ENCODE measurements at regions not wholly inside any gene's neighbourhood (a gene's known extent, or its start where the extent isn't known, plus 50 kb on each side); places are given as distances from the start of the nearest gene placed in this dataset.

DNA sequence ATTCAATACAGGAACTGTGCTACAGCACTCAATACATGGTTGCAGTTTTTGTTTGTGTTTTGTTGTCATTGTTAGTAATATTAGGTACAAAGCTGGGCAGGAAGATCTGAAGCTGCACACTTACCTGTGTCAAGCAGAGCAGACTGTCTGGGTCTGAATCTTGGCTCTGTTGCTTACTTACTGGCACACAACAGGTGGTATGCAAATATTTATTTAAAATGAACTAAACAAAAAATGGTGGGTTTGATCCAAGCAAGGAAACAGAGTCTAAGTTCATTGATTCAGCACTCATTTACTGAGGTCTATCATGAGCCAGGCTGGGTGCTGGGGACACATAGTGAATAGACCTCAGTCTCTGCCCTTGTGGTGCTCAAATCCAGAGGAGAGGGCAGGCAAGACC is 230.4 kb downstream of the OMA1 start:
- CTCF ChIA-PET, result no interaction called here
- Histone ChIP-seq H4K20me1 (ENCODE audit: insufficient read depth) (no peaks in the 10 kb centered on the region), H3K4me2 (no peak overlapping the region), H3K9ac (no peak overlapping the region), H3K27ac (ENCODE audit: low read depth in 2 of 2, low read length in 1 of 2) (no peak overlapping the region), H3K9me3 (no peaks in the 10 kb centered on the region), H3K79me2 (ENCODE audit: insufficient read depth) (no peaks in the 10 kb centered on the region), H3K4me1 (ENCODE audit: control insufficient read depth in 1 of 2, insufficient read depth in 2 of 2, low read depth in 1 of 2, low read length in 1 of 2) (no peaks in the 10 kb centered on the region; a peak in 1 of 4 replicates), H3F3A (replicated peaks; ENCODE audit: insufficient read depth) (no peaks in the 10 kb centered on the region), H3K36me3 (replicated peaks in 1 of 2; ENCODE audit: control insufficient read depth in 1 of 2, insufficient read depth in 2 of 2, low read length in 1 of 2) (no peaks in the 10 kb centered on the region), H3K9me2 (no peaks in the 10 kb centered on the region), H2AFZ (ENCODE audit: low read depth) (no peak overlapping the region), H3K4me3 (ENCODE audit: low read depth in 2 of 2, low read length in 1 of 2) (no peak overlapping the region), H3K27me3 (ENCODE audit: insufficient read depth) (no peaks in the 10 kb centered on the region)
- POLR2A ChIA-PET, result no interaction called here
- TF ChIP-seq JUND (IDR thresholded peaks at IDR 0.05) (no peak), SMC3 (IDR thresholded peaks at IDR 0.05; ENCODE audit: low read depth, low read length) (no peak), TAF1 (IDR thresholded peaks at IDR 0.05; ENCODE audit: borderline replicate concordance, low read depth, low read length) (no peak), MXI1 (IDR thresholded peaks at IDR 0.05; ENCODE audit: low read depth, low read length) (no peak)
- TF ChIP-seq, protein P1, sequence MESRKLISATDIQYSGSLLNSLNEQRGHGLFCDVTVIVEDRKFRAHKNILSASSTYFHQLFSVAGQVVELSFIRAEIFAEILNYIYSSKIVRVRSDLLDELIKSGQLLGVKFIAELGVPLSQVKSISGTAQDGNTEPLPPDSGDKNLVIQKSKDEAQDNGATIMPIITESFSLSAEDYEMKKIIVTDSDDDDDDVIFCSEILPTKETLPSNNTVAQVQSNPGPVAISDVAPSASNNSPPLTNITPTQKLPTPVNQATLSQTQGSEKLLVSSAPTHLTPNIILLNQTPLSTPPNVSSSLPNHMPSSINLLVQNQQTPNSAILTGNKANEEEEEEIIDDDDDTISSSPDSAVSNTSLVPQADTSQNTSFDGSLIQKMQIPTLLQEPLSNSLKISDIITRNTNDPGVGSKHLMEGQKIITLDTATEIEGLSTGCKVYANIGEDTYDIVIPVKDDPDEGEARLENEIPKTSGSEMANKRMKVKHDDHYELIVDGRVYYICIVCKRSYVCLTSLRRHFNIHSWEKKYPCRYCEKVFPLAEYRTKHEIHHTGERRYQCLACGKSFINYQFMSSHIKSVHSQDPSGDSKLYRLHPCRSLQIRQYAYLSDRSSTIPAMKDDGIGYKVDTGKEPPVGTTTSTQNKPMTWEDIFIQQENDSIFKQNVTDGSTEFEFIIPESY (IDR thresholded peaks at IDR 0.05; ENCODE audit: borderline replicate concordance, low read depth), result no peak
- DNase-seq, result no peak

DNA sequence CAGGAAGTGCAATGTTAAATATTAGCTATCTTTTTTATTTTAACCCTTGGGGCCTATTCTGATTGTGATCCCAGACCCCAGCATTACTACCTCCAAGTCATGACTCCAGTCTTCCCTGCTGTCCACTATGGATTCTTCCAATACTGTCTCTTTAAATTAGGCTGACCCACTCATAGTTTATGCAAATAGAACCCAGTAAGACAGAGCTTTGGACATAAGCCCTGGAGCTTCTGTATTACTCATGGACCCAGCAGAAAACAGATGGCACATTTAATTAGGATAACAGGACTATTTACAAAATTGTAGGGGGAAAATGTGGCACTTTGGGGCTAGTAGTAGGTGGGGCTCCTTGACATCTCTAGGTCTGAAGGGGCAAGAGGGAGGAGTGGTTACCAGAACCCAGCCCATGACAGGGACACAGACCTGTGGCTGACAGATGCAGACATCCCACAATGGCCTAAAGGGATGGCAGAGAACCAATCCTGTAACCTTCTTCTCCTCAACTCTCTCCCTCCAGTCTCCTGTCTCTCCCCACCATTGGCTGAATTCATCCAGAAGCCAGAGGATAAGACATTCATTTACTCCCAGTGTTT is 233.5 kb downstream of the OMA1 start:
- no peaks in the 10 kb centered on the region for H3K9me2 ChIP-seq
- H3K27ac ChIP-seq (ENCODE audit: low read depth in 2 of 2, low read length in 1 of 2), result no peak overlapping the region
- POLR2A ChIA-PET, result no interaction called here
- no peak for DNase-seq
- no peak for TF ChIP-seq POLR2AphosphoS5 (IDR thresholded peaks at IDR 0.05; ENCODE audit: low read depth, low read length)
- TF ChIP-seq GATA2 (CRISPR knock-in tag; IDR thresholded peaks at IDR 0.05), result no peak
- no peak for TF ChIP-seq TEAD4 (IDR thresholded peaks at IDR 0.05; ENCODE audit: borderline replicate concordance, insufficient read depth)
- TF ChIP-seq NRF1 (IDR thresholded peaks at IDR 0.05; ENCODE audit: low read depth, low read length), result no peak
- no peak for TF ChIP-seq TCF12 (IDR thresholded peaks at IDR 0.05)
- no peak for TF ChIP-seq MEF2A (IDR thresholded peaks at IDR 0.05; ENCODE audit: borderline replicate concordance, low read depth)
- TF ChIP-seq SMC3 (IDR thresholded peaks at IDR 0.05; ENCODE audit: low read depth, low read length), result no peak
- TF ChIP-seq USF2 (IDR thresholded peaks at IDR 0.05; ENCODE audit: borderline replicate concordance, low read depth, low read length), result no peak
- no peak for TF ChIP-seq FOXJ3 (CRISPR knock-in tag; IDR thresholded peaks at IDR 0.05)
- TF ChIP-seq, protein P2, sequence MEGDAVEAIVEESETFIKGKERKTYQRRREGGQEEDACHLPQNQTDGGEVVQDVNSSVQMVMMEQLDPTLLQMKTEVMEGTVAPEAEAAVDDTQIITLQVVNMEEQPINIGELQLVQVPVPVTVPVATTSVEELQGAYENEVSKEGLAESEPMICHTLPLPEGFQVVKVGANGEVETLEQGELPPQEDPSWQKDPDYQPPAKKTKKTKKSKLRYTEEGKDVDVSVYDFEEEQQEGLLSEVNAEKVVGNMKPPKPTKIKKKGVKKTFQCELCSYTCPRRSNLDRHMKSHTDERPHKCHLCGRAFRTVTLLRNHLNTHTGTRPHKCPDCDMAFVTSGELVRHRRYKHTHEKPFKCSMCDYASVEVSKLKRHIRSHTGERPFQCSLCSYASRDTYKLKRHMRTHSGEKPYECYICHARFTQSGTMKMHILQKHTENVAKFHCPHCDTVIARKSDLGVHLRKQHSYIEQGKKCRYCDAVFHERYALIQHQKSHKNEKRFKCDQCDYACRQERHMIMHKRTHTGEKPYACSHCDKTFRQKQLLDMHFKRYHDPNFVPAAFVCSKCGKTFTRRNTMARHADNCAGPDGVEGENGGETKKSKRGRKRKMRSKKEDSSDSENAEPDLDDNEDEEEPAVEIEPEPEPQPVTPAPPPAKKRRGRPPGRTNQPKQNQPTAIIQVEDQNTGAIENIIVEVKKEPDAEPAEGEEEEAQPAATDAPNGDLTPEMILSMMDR (IDR thresholded peaks at IDR 0.05), result no peak
- no peak for TF ChIP-seq ELF1 (IDR thresholded peaks at IDR 0.05)
- no peak for TF ChIP-seq RXRA (IDR thresholded peaks at IDR 0.05; ENCODE audit: borderline replicate concordance, low read depth)
- TF ChIP-seq SIN3A (IDR thresholded peaks at IDR 0.05; ENCODE audit: borderline replicate concordance, low read depth, low read length), result no peak
- TF ChIP-seq FOSL2 (IDR thresholded peaks at IDR 0.05; ENCODE audit: borderline replicate concordance, low read depth), result no peak
- TF ChIP-seq TAF1 (IDR thresholded peaks at IDR 0.05; ENCODE audit: borderline replicate concordance, low read depth, low read length), result no peak
- no peak overlapping the region for H2AFZ ChIP-seq (ENCODE audit: low read depth)
- no peak overlapping the region for H3K4me3 ChIP-seq (ENCODE audit: low read depth in 2 of 2, low read length in 1 of 2)
- no peaks in the 10 kb centered on the region for H3K27me3 ChIP-seq (ENCODE audit: insufficient read depth)
- H3K4me1 ChIP-seq (ENCODE audit: control insufficient read depth in 1 of 2, insufficient read depth in 2 of 2, low read depth in 1 of 2, low read length in 1 of 2), result no peaks in the 10 kb centered on the region; a peak in 1 of 4 replicates
- no peaks in the 10 kb centered on the region for H3F3A ChIP-seq (replicated peaks; ENCODE audit: insufficient read depth)
- no peaks in the 10 kb centered on the region for H4K20me1 ChIP-seq (ENCODE audit: insufficient read depth)
- no peaks in the 10 kb centered on the region for H3K36me3 ChIP-seq (replicated peaks in 1 of 2; ENCODE audit: control insufficient read depth in 1 of 2, insufficient read depth in 2 of 2, low read length in 1 of 2)
- no peak overlapping the region for H3K4me2 ChIP-seq
- H3K79me2 ChIP-seq (ENCODE audit: insufficient read depth), result no peaks in the 10 kb centered on the region
- no peak overlapping the region for H3K9ac ChIP-seq
- CTCF ChIA-PET, result no interaction called here
- no peaks in the 10 kb centered on the region for H3K9me3 ChIP-seq

All from SK-N-SH (cell line).